ENCODE measurements at regions not wholly inside any gene's neighbourhood (a gene's known extent, or its start where the extent isn't known, plus 50 kb on each side); places are given as distances from the start of the nearest gene placed in this dataset.

- no peaks in the 10 kb centered on the region for H3K9me3 ChIP-seq (ENCODE audit: control insufficient read depth in 4 of 4, insufficient read depth in 3 of 4, low read length in 3 of 4)
- no peak overlapping the region for H3K4me3 ChIP-seq
- WGBS, 2 donors, result 89 to 96% methylated on average over 3 of the region's 3 CpGs
- H3K4me1 ChIP-seq (ENCODE audit: control insufficient read depth in 5 of 5, insufficient read depth in 5 of 5, low read length in 5 of 5), result peaks cover 0 to 18% (median 2%) of the 10 kb centered on the region in 5 donors
- ATAC-seq (ENCODE audit: insufficient read depth, low FRiP score) (no peak), DNase-seq (no peak)
- no peak for TF ChIP-seq CTCF (IDR thresholded peaks at IDR 0.05; ENCODE audit: control extremely low read depth, extremely low read depth)
- H3K27me3 ChIP-seq (ENCODE audit: control insufficient read depth in 3 of 3, insufficient read depth in 3 of 3, low read length in 2 of 3), result no peaks in the 10 kb centered on the region
- H3K36me3 ChIP-seq (ENCODE audit: control insufficient read depth in 4 of 4, insufficient read depth in 4 of 4, low read length in 4 of 4), result no peaks in the 10 kb centered on the region
- H3K27ac ChIP-seq (ENCODE audit: low read depth in 1 of 2, low read length in 1 of 2), result no peak overlapping the region
- no peak overlapping the region for H3K9ac ChIP-seq (ENCODE audit: insufficient read depth in 1 of 2, low read length in 2 of 2)
Observed at GRCh38 chr12:102755266-102755665, 161.8 kb downstream of the PAH start.

- no peak for TF ChIP-seq CTCF (IDR thresholded peaks at IDR 0.05; ENCODE audit: control extremely low read depth, extremely low read depth)
- no peaks in the 10 kb centered on the region for H3K27me3 ChIP-seq (ENCODE audit: control insufficient read depth in 3 of 3, insufficient read depth in 3 of 3, low read length in 2 of 3)
Observed at GRCh38 chr12:102753802-102754201, 163.2 kb downstream of the PAH start.

GRCh38 chr12:102748704-102749103 is 168.3 kb downstream of the PAH start:
- no peak for TF ChIP-seq CTCF (IDR thresholded peaks at IDR 0.05; ENCODE audit: control extremely low read depth, extremely low read depth)
- Histone ChIP-seq H3K4me1 (ENCODE audit: control insufficient read depth in 5 of 5, insufficient read depth in 5 of 5, low read length in 5 of 5) (no peaks in the 10 kb centered on the region), H3K27me3 (ENCODE audit: control insufficient read depth in 3 of 3, insufficient read depth in 3 of 3, low read length in 2 of 3) (no peaks in the 10 kb centered on the region), H3K4me3 (no peak overlapping the region), H3K9me3 (ENCODE audit: control insufficient read depth in 4 of 4, insufficient read depth in 3 of 4, low read length in 3 of 4) (no peaks in the 10 kb centered on the region), H3K36me3 (ENCODE audit: control insufficient read depth in 4 of 4, insufficient read depth in 4 of 4, low read length in 4 of 4) (no peaks in the 10 kb centered on the region), H3K27ac (ENCODE audit: low read depth in 1 of 2, low read length in 1 of 2) (no peak overlapping the region), H3K9ac (ENCODE audit: insufficient read depth in 1 of 2, low read length in 2 of 2) (no peak overlapping the region)
- DNase-seq, result no peak
- WGBS, 2 donors, result 89% methylated on average over 3 of the region's 3 CpGs
- no peak for ATAC-seq (ENCODE audit: insufficient read depth, low FRiP score)

More at GRCh38 chr12:102753802-102754201, 163.2 kb downstream of the PAH start:
- no peak for ATAC-seq (ENCODE audit: insufficient read depth, low FRiP score)
- peaks cover 0 to 18% (median 0%) of the 10 kb centered on the region in 5 donors for H3K4me1 ChIP-seq (ENCODE audit: control insufficient read depth in 5 of 5, insufficient read depth in 5 of 5, low read length in 5 of 5)
- H3K9me3 ChIP-seq (ENCODE audit: control insufficient read depth in 4 of 4, insufficient read depth in 3 of 4, low read length in 3 of 4), result no peaks in the 10 kb centered on the region
- 80 to 91% methylated on average over 2 of the region's 2 CpGs for WGBS, 2 donors
- H3K27ac ChIP-seq (ENCODE audit: low read depth in 1 of 2, low read length in 1 of 2), result no peak overlapping the region
- no peaks in the 10 kb centered on the region for H3K36me3 ChIP-seq (ENCODE audit: control insufficient read depth in 4 of 4, insufficient read depth in 4 of 4, low read length in 4 of 4)
- H3K4me3 ChIP-seq, result no peak overlapping the region
- H3K9ac ChIP-seq (ENCODE audit: insufficient read depth in 1 of 2, low read length in 2 of 2), result no peak overlapping the region
- no peak for DNase-seq

GRCh38 chr12:102746963-102747362 is 170.1 kb downstream of the PAH start:
- DNase-seq (no peak), ATAC-seq (ENCODE audit: insufficient read depth, low FRiP score) (no peak)
- Histone ChIP-seq H3K9me3 (ENCODE audit: control insufficient read depth in 4 of 4, insufficient read depth in 3 of 4, low read length in 3 of 4) (no peaks in the 10 kb centered on the region), H3K4me3 (no peak overlapping the region), H3K27me3 (ENCODE audit: control insufficient read depth in 3 of 3, insufficient read depth in 3 of 3, low read length in 2 of 3) (no peaks in the 10 kb centered on the region), H3K4me1 (ENCODE audit: control insufficient read depth in 5 of 5, insufficient read depth in 5 of 5, low read length in 5 of 5) (no peaks in the 10 kb centered on the region), H3K27ac (ENCODE audit: low read depth in 1 of 2, low read length in 1 of 2) (no peak overlapping the region), H3K36me3 (ENCODE audit: control insufficient read depth in 4 of 4, insufficient read depth in 4 of 4, low read length in 4 of 4) (no peaks in the 10 kb centered on the region), H3K9ac (ENCODE audit: insufficient read depth in 1 of 2, low read length in 2 of 2) (no peak overlapping the region)
- 54 to 78% methylated on average over 4 of the region's 4 CpGs for WGBS, 2 donors
- no peak for TF ChIP-seq CTCF (IDR thresholded peaks at IDR 0.05; ENCODE audit: control extremely low read depth, extremely low read depth)
